ENCODE measurements at regions not wholly inside any gene's neighbourhood (a gene's known extent, or its start where the extent isn't known, plus 50 kb on each side); places are given as distances from the start of the nearest gene placed in this dataset.

- H3K23ac ChIP-seq (ENCODE audit: low read depth, low read length, poor library complexity) = no peak overlapping the region
- no peak overlapping the region for H2AK5ac ChIP-seq (ENCODE audit: low read depth, low read length)
- H2BK15ac ChIP-seq (ENCODE audit: low read length) = no peak overlapping the region
- H2AFZ ChIP-seq (ENCODE audit: low read length) = no peak overlapping the region
- H2BK12ac ChIP-seq (ENCODE audit: low read length) = no peak overlapping the region
- H3K27me3 ChIP-seq (ENCODE audit: control insufficient read depth in 3 of 3, insufficient read depth in 3 of 3, low read depth in 1 of 3, low read length in 3 of 3) = peaks cover 0 to 30% (median 0%) of the 10 kb centered on the region in 3 experiments
- no peaks in the 10 kb centered on the region for H3K4me1 ChIP-seq (ENCODE audit: control insufficient read depth in 2 of 2, insufficient read depth in 1 of 2, low read depth in 1 of 2, low read length in 2 of 2)
- no peak overlapping the region for H4K91ac ChIP-seq (ENCODE audit: low read depth, low read length, poor library complexity)
- no peak overlapping the region for H3K18ac ChIP-seq (ENCODE audit: low read length)
- H3K4ac ChIP-seq (ENCODE audit: low read length) = no peak overlapping the region
- H4K8ac ChIP-seq (ENCODE audit: low read depth, low read length) = no peak overlapping the region
- no peak overlapping the region for H3K9ac ChIP-seq (ENCODE audit: low read depth, low read length, poor library complexity)
- H3K9me3 ChIP-seq (replicated peaks in 1 of 2; ENCODE audit: control insufficient read depth in 2 of 2, insufficient read depth in 1 of 2, low read depth in 1 of 2, low read length in 2 of 2) = peaks cover 0 to 9% of the 10 kb centered on the region in 2 donors
- H3K4me3 ChIP-seq (ENCODE audit: low read length in 2 of 2) = no peak overlapping the region
- H3K79me1 ChIP-seq (ENCODE audit: low read depth, low read length) = no peaks in the 10 kb centered on the region
- H2BK5ac ChIP-seq (ENCODE audit: low read length) = no peak overlapping the region
- no peak overlapping the region for H3K4me2 ChIP-seq (ENCODE audit: insufficient read depth, low read length, poor library complexity, severe bottlenecking)
- no peaks in the 10 kb centered on the region for H3K36me3 ChIP-seq (replicated peaks in 1 of 2; ENCODE audit: control insufficient read depth in 2 of 2, insufficient read depth in 2 of 2, low read length in 2 of 2)
- no peak overlapping the region for H3K14ac ChIP-seq (ENCODE audit: low read length)
- WGBS, 2 donors (ENCODE audit: extremely low coverage in 2 of 2, insufficient read length in 2 of 2, insufficient replicate concordance in 1 of 2) = no CpG with 5 or more reads among the region's 8 CpGs
- DNase-seq (ENCODE audit: low spot score) = no peak
- no peak overlapping the region for H3K27ac ChIP-seq (replicated peaks; ENCODE audit: low read length)
- no peak overlapping the region for H2BK120ac ChIP-seq (ENCODE audit: low read depth, low read length)
Measured at GRCh38 chr17:17398188-17398942, 78.4 kb upstream of the MED9 start.

- Histone ChIP-seq H2AK5ac (ENCODE audit: low read depth, low read length) (peak overlapping the region; percentile 42), H3K79me1 (ENCODE audit: low read depth, low read length) (no peaks in the 10 kb centered on the region), H3K27ac (replicated peaks; ENCODE audit: low read length) (no peak overlapping the region), H3K4me2 (ENCODE audit: insufficient read depth, low read length, poor library complexity, severe bottlenecking) (no peak overlapping the region), H3K4me1 (ENCODE audit: control insufficient read depth in 2 of 2, insufficient read depth in 1 of 2, low read depth in 1 of 2, low read length in 2 of 2) (no peaks in the 10 kb centered on the region), H4K8ac (ENCODE audit: low read depth, low read length) (peak overlapping the region; percentile 93), H3K4ac (ENCODE audit: low read length) (no peak overlapping the region), H2BK12ac (ENCODE audit: low read length) (no peak overlapping the region), H3K14ac (ENCODE audit: low read length) (no peak overlapping the region), H3K36me3 (replicated peaks in 1 of 2; ENCODE audit: control insufficient read depth in 2 of 2, insufficient read depth in 2 of 2, low read length in 2 of 2) (no peaks in the 10 kb centered on the region), H3K4me3 (ENCODE audit: low read length in 2 of 2) (peak overlapping the region in 1 of 2 donors; percentile 23), H3K9ac (ENCODE audit: low read depth, low read length, poor library complexity) (no peak overlapping the region), H3K23ac (ENCODE audit: low read depth, low read length, poor library complexity) (no peak overlapping the region), H4K91ac (ENCODE audit: low read depth, low read length, poor library complexity) (no peak overlapping the region), H2BK15ac (ENCODE audit: low read length) (no peak overlapping the region), H2AFZ (ENCODE audit: low read length) (no peak overlapping the region), H3K27me3 (ENCODE audit: control insufficient read depth in 3 of 3, insufficient read depth in 3 of 3, low read depth in 1 of 3, low read length in 3 of 3) (peaks cover 0 to 37% (median 0%) of the 10 kb centered on the region in 3 experiments), H3K18ac (ENCODE audit: low read length) (no peak overlapping the region), H2BK5ac (ENCODE audit: low read length) (no peak overlapping the region), H3K9me3 (replicated peaks in 1 of 2; ENCODE audit: control insufficient read depth in 2 of 2, insufficient read depth in 1 of 2, low read depth in 1 of 2, low read length in 2 of 2) (peaks cover 0 to 9% of the 10 kb centered on the region in 2 donors), H2BK120ac (ENCODE audit: low read depth, low read length) (no peak overlapping the region)
- DNase-seq (ENCODE audit: low spot score) = no peak
- WGBS, 2 donors (ENCODE audit: extremely low coverage in 2 of 2, insufficient read length in 2 of 2, insufficient replicate concordance in 1 of 2) = no CpG with 5 or more reads among the region's 15 CpGs
Measured at GRCh38 chr17:17398943-17399926, 77.6 kb upstream of the MED9 start.

- DNase-seq (ENCODE audit: low spot score) = no peak
- Histone ChIP-seq H3K4me1 (ENCODE audit: control insufficient read depth in 2 of 2, insufficient read depth in 1 of 2, low read depth in 1 of 2, low read length in 2 of 2) (no peaks in the 10 kb centered on the region), H3K9me3 (replicated peaks in 1 of 2; ENCODE audit: control insufficient read depth in 2 of 2, insufficient read depth in 1 of 2, low read depth in 1 of 2, low read length in 2 of 2) (peaks cover 0 to 9% of the 10 kb centered on the region in 2 donors), H3K36me3 (replicated peaks in 1 of 2; ENCODE audit: control insufficient read depth in 2 of 2, insufficient read depth in 2 of 2, low read length in 2 of 2) (no peaks in the 10 kb centered on the region), H4K91ac (ENCODE audit: low read depth, low read length, poor library complexity) (no peak overlapping the region), H4K8ac (ENCODE audit: low read depth, low read length) (no peak overlapping the region), H3K4me2 (ENCODE audit: insufficient read depth, low read length, poor library complexity, severe bottlenecking) (no peak overlapping the region), H3K18ac (ENCODE audit: low read length) (no peak overlapping the region), H3K4ac (ENCODE audit: low read length) (no peak overlapping the region), H3K14ac (ENCODE audit: low read length) (no peak overlapping the region), H3K27me3 (ENCODE audit: control insufficient read depth in 3 of 3, insufficient read depth in 3 of 3, low read depth in 1 of 3, low read length in 3 of 3) (peaks cover 0 to 46% (median 0%) of the 10 kb centered on the region in 3 experiments), H3K23ac (ENCODE audit: low read depth, low read length, poor library complexity) (no peak overlapping the region), H2BK15ac (ENCODE audit: low read length) (no peak overlapping the region), H2BK120ac (ENCODE audit: low read depth, low read length) (no peak overlapping the region), H3K79me1 (ENCODE audit: low read depth, low read length) (no peaks in the 10 kb centered on the region), H2AK5ac (ENCODE audit: low read depth, low read length) (no peak overlapping the region), H3K4me3 (ENCODE audit: low read length in 2 of 2) (no peak overlapping the region), H2BK5ac (ENCODE audit: low read length) (no peak overlapping the region), H3K9ac (ENCODE audit: low read depth, low read length, poor library complexity) (no peak overlapping the region), H2BK12ac (ENCODE audit: low read length) (no peak overlapping the region), H2AFZ (ENCODE audit: low read length) (no peak overlapping the region), H3K27ac (replicated peaks; ENCODE audit: low read length) (no peak overlapping the region)
- no CpG with 5 or more reads among the region's 12 CpGs for WGBS, 2 donors (ENCODE audit: extremely low coverage in 2 of 2, insufficient read length in 2 of 2, insufficient replicate concordance in 1 of 2)
Measured at GRCh38 chr17:17400070-17400469, 76.7 kb upstream of the MED9 start.

Data from neuronal stem cell (in vitro differentiated cells).